Activated gamma-delta T cell (primary cell): ENCODE measurements at regions not wholly inside any gene's neighbourhood (a gene's known extent, or its start where the extent isn't known, plus 50 kb on each side); places are given as distances from the start of the nearest gene placed in this dataset.

ENCODE experiments used
- DNase-seq: peaks from one replicate; lab custom pipeline; 2025; lab: John Stamatoyannopoulos, UW

DNA sequence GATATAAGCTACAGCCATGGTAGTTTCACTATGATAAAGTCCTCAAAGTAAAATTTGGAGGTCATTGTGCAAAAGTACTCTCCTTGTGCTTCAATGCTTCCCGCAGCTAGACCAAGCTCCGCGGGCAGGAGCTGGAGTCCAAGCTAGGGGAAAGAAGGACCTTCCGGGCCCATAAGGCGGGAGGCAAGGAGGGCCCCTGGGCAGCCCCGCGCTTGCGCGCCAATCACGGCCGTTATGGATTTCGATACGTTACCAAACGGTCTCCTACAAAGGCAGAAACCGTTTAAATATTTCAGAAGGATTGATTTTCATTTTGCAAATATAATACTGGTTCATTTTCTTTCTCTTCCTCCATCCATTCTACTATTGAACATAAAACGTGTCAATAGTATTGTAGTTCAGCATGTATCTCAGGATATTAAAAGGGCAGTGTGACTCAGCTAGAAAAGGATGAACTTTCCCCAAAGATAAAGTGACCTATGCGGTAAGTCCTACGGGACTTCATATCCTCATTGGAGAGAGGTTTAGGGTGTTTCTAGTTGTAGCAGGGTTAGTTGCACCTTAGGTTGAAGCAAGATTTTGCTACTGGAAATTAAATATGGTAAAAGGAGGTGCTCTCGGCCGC lies 128.0 kb downstream of the KIF20B start:
- DNase-seq: no peak

- no peak for DNase-seq
These were observed 128.5 kb downstream of the KIF20B start for GRCh38 chr10:89829887-89830269.

- no peak for DNase-seq
These were observed 129.2 kb downstream of the KIF20B start for GRCh38 chr10:89830624-89831023.

GRCh38 chr10:89836840-89837164 lies 135.4 kb downstream of the KIF20B start:
- no peak for DNase-seq

- DNase-seq: peak; percentile 18
These were observed 136.0 kb downstream of the KIF20B start for GRCh38 chr10:89837165-89838043.

DNA sequence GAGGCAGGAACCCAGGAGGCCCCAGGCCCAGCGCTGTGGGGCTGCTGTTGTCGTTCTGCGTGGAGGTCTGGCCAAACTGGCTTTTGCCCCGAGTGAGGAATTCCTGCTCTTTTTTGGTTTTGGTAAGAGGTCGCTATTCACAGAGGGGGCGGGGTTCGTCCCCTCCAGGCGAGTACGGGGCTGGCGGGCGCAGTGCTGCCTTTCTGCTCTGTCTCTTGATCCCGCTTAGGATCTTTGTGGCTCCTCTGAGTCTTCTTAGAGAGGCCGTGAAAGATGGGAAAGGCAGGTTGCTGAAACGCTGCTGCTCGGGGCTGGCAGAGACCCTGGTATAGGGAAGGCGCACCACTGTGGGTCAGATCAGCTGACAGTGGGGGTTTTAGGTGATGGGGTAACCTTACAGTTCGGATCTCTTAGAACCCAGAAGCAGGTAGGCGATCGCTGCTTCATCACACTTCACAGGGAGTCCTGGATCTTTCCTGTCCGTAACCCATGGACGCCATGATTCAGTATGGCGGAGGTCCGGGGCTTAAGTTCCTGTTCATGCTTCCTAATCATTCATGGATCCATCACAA lies 136.7 kb downstream of the KIF20B start:
- no peak for DNase-seq

DNA sequence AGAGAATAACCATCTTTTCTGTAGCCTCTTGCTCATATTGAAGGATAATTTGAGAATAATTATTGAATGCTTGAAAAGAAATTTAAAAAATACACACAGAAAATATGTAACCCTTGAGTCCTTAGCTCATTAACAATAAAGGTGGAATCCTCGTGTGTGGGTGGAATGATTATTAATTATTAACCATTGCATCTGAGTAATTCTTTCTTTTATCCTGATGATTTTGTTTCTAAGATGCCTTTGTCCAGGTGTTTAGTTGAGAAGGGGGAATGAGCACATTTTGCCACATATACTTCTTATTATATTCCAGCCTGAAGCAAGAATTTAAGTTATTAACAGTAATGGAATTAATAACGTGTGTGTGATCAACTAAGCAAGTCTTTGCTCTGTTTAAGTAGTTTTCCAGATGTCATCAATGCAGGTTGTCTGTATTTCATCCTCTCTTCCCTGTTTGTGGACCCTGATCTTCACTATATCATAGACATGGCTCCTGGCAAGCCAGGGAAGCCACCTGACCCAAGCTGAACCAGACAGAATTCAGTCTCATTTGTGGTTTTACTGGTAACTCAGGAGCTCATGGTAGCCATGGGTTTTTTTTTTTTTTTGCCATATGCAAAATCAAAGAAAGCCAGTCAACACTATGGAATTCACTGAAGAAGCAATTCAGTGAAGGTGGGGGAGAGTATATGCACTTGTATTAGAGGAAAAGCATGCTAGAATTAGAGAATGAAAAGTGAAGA lies 144.3 kb downstream of the KIF20B start:
- no peak for DNase-seq

DNA sequence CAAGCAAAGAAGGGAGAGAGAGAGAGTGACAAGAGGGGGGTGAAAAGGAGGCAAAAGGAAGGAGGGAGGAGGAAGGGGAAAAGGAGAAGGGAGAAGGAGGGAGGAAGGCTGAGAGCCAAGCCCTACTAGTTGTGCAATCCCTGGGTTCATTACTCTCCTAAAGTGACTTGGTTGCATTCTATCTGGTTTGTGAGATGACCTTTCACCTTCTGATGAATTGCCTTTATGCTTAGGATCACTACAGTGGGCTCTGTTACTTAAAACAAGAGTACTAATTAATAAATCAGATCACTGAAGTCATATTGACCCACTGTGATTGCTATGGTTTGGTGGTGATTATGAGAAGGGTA lies 144.9 kb downstream of the KIF20B start:
- DNase-seq: no peak

DNA sequence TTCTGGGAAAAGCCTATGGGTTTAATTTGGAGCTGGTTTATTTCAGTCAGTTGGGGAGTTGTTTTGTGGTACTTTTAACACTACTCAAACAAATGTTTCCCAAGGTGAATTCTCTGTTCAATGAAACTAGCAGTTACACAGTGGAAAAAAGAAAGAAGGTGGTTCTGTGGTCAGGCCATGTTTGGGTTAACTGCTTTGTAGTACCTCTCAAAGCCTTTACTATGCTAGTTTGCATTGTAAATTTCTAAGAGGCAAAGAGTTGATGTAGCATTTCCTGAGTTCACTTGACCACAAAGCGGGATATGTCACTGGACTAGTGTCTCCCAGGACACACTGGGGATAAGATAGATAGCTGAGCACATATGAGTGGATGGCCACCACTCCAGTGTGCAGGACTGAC lies 145.4 kb downstream of the KIF20B start:
- no peak for DNase-seq

DNA sequence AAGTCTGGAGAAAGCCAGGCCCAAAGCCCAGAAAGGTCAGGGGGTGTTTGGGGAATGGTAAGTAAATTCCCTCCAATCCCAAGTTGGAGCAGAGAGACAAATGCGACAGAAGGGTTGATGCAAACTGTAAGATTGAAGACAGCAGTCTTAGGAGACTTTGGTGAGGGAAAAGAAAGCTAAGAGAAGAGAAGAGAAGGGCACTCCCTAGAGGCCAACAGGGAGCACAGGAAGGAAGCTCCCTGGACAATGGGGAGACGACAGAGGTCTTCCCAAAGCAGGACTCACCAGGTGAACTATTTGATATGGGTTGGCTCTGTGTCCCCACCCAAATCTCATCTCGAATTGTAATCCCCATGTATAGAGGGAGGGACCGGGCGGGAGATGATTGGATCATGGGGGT lies 151.5 kb downstream of the KIF20B start:
- no peak for DNase-seq

DNA sequence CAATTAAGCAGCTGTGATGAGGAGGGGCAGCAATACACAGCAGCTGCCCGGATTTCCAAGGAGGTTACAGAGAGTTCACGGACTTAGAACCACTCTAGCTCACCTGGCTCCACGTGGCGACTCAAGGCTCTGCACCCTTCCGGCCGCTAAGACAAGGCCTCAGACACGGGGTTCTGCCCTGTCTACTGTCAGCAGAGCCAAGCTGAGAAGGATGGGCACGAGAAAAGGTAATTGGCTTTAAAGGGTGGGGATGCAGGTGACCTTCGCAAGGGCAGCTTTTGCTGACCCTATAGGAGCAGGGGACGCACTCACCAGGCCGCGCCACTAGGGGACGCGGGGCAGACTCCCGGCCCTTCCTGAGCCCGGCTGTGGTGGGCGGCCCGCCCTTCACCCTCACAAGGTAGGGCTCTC lies 152.4 kb downstream of the KIF20B start:
- no peak for DNase-seq

DNA sequence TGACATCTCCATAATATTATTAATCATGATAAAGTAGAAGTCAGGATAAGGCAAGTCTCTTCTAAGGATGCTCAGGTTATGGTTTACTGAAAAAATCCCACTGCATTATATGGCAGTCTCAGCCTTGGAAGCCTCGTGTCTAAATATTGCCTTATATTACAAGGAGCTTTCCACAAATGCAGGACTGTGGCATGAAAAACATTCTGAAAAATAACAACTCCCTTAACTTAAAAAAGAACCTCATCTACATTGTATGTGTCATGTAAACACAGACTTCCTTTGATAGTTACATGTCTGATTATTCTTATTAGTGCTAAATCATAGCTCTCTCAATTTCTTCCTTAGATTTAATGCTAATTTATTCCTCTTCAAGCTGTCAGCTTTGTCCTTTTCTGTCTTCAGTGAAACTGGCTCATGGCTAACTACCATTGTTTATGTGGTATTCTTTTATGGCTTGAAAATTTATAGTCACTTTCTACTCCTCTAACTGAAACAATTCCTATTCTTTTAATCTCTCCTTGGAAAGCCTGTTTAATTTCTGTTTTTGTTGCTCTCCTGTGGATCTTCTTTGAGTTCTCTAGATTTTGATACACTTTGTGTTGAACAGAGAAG lies 156.1 kb downstream of the KIF20B start:
- no peak for DNase-seq

DNA sequence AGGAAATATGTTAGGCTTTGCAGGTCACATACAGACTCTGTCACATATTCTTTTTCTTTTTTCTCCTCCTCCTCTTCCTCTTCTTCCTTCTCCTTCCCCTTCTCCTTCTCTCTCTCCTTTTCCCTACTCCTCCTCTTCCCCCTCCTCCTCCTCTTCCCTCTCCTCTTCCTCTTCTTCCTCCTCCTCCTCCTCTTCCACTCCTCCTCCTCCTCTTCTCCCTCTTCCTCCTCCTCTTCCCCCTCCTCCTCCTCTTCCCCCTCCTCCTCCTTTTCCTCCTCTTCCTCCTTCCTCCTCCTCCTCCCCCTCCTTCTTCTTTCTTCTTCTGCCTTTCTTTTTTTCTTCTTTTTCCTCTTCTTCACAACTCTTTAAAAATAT lies 159.8 kb downstream of the KIF20B start:
- no peak for DNase-seq

DNA sequence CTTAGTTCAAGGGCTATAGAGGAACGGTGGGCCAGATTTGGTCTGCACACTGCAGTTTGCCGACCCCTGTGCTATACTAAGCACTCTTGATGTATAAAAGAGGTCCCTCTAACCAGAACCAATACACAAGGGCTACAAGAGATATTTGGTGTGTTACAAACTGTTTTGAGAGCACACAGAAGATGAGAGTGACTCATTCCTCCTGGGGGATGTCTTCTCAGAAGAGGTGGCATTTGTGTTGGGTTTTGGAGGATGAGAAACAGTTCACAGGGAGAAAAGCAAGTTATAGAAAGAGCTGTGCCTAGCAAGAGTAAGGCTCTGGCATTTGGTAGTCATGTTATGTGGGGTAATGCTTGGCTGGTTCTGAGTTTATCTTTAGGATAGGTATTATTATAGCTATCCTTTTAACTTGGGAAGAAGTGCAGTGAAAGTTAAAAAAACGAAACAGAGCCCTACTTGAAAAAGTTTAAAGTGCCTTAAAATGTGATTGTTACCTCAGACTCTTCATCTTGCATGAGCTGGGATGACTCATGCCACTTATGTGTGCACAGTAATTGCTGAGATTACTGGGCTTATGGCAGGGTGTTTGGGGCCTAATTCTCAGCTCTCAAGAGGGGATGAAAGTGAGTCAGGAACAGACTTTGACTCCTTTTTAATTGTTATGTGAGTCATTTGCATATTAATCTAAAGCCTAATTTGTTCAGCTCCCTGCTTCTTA lies 160.4 kb downstream of the KIF20B start:
- DNase-seq: no peak

GRCh38 chr10:89867964-89868363 lies 166.6 kb downstream of the KIF20B start:
- DNase-seq: no peak

GRCh38 chr10:89869180-89869579 lies 167.8 kb downstream of the KIF20B start:
- DNase-seq: no peak

DNA sequence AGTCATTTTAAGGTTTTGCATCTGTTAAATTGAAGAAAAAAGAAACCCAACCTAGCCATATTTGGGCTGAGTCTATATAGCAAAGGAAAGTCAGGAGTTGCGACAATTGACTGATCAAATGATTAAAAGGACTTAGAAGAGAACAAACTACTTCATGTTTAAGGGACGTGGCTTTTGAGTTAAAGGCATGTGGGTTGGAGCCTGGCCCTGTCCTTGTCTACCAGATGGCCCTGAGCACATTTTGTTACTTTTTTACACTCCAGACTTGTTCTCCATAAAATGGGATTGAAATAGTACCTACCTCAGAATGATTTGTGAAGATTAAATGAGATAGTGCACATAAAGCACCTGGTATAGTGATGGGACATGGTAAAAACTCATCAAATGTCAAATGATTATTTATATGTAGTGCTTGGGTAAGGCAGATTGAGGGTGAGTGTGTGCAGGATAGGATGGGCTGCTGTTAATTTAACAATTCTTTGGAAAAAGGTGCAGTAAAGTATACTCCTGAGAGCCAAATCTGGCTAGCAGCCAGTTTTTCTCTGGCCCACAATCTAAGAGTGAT lies 168.3 kb downstream of the KIF20B start:
- no peak for DNase-seq

- no peak for DNase-seq
These were observed 169.5 kb downstream of the KIF20B start for GRCh38 chr10:89870936-89871335.

DNA sequence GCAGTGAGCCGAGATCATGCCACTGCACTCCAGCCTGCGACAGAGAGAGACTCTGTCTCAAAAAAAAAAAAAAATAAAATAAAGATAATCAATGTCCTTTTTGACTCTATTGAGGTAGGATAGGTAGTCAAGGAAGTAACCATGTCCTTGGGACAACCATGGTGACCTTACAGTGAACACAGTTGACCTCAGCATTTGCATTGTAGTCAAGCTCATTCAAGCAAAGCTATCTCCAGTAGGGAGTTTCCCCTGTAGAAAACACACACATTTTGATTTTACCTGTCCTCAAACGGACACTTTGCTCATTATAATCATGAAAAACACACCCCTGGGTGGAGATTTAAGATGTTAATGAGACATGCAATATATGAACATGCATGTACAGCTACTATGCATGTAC lies 171.7 kb downstream of the KIF20B start:
- DNase-seq: no peak

- DNase-seq: no peak
These were observed 174.2 kb downstream of the KIF20B start for GRCh38 chr10:89875557-89875956.

GRCh38 chr10:89879121-89879520 lies 177.7 kb downstream of the KIF20B start:
- no peak for DNase-seq
